ENCODE measurements at regions not wholly inside any gene's neighbourhood (a gene's known extent, or its start where the extent isn't known, plus 50 kb on each side); places are given as distances from the start of the nearest gene placed in this dataset.
A peak's percentile ranks its signal among the peaks of the same experiment; 100 is the strongest.

GRCh38 chr10:31606841-31607240 lies 287.8 kb downstream of the ZEB1 start:
- DNase-seq (ENCODE audit: low spot score) = no peak

- no peak for DNase-seq (ENCODE audit: low spot score)
These were observed 287.0 kb downstream of the ZEB1 start for GRCh38 chr10:31605861-31606525.

DNA sequence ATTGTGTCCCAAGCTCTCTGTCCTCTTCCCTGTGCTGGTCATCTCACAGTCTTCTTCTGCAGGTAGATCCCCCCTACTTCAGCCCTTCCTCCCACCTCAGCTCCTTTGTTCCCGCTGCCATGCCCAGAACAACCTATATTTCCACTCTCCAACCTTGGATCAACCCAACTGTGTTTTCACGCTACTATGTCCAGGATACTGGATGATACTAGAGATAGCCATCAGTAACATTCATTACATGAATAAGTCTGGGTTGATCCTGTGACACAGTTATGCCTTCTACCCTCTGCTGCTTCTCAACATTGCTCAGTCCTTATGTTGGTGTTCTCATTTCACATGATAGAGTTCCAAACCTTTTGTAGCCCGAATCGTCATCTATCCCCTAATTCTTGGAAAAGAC lies 286.4 kb downstream of the ZEB1 start:
- no peak for DNase-seq (ENCODE audit: low spot score)

DNA sequence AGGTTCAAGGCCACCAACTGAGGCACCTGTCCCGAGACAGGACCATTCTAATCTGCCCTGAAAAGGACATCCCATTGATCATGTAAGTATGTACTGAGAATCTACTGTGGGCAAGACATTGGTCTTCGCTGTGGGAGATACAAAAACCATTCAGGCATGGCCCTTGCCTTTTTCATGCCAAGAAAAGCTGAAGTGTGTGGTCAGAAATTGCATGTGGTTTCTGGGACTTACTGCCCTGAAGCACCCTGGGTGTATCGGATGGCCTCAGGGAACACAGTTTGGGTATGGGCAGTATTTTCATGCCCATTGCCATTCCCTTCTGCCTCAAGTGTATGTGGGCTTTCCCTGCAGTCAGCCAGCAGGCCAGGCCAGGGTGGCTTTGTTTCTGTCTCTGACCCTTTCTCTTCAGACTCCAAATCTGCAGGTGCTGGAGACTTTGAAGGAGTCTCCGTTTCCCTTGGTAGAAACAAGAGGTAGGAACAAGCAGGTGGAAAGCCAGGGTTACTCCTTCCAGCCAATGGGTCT lies 285.7 kb downstream of the ZEB1 start:
- DNase-seq (ENCODE audit: low spot score) = no peak

GRCh38 chr10:31604096-31604495 lies 285.1 kb downstream of the ZEB1 start:
- no peak for DNase-seq (ENCODE audit: low spot score)

GRCh38 chr10:31603235-31604087 lies 284.4 kb downstream of the ZEB1 start:
- peak; percentile 87 for DNase-seq (ENCODE audit: low spot score)

DNA sequence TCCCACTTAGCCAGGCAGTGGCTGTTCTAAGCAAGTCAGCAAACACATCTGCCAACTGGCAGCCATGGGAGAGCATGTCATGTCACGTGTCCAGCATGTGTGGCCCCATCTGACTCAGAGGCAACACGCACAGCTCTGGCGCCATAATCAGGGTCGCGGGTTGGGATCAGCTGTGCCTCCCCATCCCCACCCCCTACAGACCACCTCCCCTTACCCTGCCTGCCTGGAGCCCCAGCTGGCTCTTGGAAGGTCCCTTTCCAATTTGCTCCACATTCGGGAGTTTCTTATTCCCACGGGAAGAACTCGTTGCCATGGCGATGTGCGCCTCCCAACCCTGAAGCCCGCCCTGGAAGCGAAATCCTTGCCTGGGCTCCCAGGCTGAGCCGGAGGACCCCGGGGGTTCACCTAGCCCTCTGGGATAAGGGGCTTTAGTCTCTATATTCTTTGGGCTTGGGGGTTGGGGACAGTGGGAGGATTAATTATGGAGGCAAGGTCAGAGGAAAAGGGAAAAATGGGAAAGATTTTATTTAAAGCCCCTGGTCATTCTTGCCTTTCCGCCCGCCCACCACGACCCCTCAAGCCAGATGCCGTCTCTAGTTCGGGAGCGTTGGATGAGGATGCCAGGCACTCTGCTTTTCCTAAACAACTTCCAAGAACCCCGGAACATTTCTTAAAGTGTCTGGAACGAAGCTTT lies 283.7 kb downstream of the ZEB1 start:
- DNase-seq (ENCODE audit: low spot score) = peak; percentile 68

DNA sequence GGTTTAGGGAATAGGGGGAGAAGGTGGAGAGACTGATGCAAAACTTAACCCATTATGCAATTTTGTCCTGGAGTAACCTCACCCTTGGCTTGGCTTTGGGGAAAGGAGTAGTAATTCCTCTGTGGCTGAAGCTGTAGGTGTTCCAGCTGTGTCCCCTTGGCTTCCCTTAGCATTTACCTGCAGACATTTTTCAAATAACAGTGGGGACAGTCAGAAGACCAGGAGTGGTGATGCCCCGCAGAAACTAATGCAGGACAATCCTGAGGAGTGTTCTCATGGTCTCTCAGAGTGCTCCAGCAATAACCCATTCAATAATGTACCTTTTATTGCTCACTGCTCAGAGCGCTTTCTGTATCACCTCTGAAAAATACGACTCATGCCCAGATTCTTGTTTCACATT lies 282.1 kb downstream of the ZEB1 start:
- no peak for DNase-seq (ENCODE audit: low spot score)

DNA sequence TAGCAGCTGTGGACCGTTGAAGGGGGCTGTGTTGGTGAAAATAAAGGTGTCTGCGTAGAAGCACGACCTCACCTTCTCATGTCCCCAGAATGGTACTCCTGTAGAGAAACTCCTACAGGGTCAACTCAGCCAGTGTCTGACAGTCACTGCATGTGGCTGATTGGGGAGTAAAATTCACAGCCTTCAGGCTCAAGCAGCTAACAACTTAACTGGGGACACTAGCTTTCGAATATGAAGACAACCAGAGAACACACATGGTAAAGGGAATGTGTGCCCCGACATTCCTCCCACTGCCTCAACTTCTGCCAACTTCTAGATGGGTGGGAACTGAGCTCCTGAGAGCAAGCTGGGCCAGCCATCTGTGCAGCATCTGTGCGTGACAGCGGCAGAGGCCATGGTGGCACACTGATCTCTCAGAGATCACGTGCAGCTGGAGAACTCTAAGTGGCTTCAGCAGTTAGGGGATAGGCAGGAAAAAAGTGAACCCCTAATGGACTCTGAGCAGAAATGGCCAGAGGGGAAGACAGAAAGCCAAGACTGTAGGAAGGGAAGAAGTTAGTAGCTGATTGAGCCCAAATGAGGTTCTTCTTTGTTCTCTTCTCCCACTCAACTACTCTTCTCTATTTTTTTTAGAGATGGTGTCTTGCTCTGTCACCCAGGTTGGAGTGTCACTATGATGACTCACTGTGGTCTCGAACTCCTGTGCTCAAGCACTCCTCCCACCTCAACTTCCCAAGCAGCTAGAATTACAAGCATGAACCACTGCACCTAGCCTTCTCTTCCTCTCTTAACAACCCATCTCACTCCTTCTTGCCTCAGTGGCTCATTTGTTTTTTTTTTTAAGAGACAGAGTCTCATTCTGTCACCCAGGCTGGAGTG lies 280.8 kb downstream of the ZEB1 start:
- no peak for DNase-seq (ENCODE audit: low spot score)

GRCh38 chr10:31596765-31597164 lies 277.7 kb downstream of the ZEB1 start:
- DNase-seq (ENCODE audit: low spot score) = no peak

GRCh38 chr10:31595992-31596391 lies 277.0 kb downstream of the ZEB1 start:
- DNase-seq (ENCODE audit: low spot score) = no peak

DNA sequence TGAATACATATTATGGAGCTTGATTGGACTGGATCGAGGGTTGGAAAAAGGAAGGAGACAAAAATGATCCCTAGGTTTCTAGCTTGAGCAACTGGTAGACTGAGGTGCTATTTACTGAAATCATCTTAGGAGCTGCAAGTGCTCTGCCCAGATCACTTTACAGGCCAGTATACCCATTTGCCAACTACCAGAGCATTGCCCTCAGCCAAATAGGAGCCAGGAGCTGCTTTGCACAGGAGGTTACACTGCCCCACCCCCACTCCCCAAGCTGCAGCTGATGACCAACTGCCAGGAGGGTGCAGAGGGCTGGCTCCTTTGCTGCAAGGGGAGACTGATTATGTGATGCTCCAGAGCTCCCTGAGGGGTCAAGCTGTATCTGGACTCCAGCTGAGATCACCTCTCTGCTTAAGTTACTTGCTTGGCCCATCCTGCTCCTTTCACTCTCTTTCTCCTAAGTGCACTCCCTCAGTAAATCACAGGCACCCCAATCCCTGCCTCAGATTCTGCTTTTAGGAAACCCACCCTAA lies 275.4 kb downstream of the ZEB1 start:
- no peak for DNase-seq (ENCODE audit: low spot score)

- DNase-seq (ENCODE audit: low spot score) = no peak
These were observed 274.1 kb downstream of the ZEB1 start for GRCh38 chr10:31593124-31593523.

GRCh38 chr10:31591569-31591968 lies 272.6 kb downstream of the ZEB1 start:
- DNase-seq (ENCODE audit: low spot score) = no peak

- DNase-seq (ENCODE audit: low spot score) = no peak
These were observed 271.2 kb downstream of the ZEB1 start for GRCh38 chr10:31590023-31590800.

DNA sequence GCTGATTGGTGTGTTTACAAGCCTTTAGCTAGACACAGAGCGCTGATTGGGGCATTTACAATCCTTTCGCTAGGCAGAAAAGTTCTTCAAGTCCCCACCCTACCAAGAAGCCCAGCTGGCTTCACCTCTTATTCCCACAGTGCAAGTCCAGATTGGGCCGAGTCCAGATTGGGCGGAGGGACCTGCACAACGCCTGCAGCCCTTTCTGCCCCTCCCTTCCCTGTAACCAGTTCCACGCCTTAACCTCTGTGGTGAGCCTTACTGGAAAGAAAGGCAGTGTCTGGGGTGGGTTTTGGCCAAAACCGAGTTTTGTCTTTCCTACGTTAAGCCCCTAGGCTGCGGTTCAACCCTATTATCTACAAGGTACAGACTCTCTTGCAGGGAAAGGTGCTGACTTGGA lies 268.7 kb downstream of the ZEB1 start:
- DNase-seq (ENCODE audit: low spot score) = no peak

DNA sequence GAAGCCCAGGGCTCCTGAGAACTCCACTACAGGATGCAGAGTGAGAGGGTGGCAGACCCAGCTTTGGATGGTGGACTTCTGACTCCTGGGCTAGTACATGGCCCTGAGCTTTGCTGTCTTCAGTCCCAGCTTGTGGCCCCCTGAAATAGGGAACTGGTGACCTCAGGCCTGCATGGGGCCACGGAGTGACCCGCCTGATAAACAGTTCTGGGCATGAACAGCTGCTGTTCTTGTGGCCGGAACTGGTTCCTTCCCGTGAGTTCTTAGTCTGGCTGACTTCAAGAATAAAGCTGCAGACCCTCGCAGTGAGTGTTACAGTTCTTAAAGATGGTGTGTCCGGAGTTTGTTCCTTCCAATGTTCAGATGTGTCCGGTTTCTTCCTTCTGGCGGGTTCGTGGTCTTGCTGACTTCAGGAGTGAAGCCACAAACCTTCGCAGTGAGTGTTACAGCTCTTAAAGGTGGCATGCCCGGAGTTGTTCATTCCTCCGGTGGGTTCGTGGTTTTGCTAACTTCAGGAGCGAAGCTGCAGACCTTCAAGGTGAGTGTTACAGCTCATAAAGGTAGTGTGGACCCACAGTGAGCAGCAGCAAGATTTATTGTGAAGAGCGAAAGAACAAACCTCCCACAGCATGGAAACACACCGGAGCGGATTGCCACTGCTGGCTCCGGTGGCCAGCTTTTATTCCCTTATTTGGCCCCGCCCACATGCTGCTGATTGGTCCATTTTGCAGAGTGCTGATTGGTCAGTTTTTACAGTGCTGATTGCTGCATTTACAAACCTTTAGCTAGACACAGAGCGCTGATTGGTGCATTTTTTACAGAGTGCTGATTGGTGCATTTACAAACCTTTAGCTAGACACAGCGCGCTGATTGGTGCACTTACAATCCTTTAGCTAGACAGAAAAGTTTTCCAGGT lies 268.0 kb downstream of the ZEB1 start:
- DNase-seq (ENCODE audit: low spot score) = no peak

- DNase-seq (ENCODE audit: low spot score) = no peak
These were observed 265.9 kb downstream of the ZEB1 start for GRCh38 chr10:31584876-31585275.

DNA sequence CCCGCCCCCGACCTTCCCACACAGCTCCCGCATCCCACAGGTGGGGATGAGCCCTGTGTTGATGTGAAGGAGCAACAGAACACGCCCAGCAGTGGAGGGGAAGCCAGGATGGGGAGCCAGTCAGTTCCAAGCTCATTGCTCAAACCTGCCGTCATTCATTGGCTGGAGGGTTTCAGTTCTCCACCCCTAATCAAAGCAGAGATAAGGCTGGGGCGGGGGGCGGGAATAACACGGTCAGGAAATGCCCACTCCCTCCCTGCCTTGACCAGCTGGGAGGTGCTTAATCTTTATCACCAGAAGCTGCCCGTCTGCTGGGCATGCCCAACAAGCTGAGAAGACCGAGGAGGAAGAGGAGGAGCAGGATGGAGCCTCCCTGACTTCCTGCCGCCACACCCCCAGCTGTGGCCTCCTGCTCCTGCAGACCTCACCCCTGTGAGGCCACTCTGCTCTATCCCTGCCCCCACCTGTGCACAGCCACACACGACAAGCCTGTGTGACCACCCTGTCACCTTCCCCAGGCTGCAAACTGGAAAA lies 265.1 kb downstream of the ZEB1 start:
- no peak for DNase-seq (ENCODE audit: low spot score)
